ENCODE measurements at regions not wholly inside any gene's neighbourhood (a gene's known extent, or its start where the extent isn't known, plus 50 kb on each side); places are given as distances from the start of the nearest gene placed in this dataset.

GRCh38 chr2:150350500-150350899 is 137.0 kb downstream of the RND3 start:
- H3K4me3 ChIP-seq (ENCODE audit: low read length, poor library complexity, severe bottlenecking), result no peak overlapping the region
- H3K4me1 ChIP-seq (ENCODE audit: insufficient read depth, low read length, poor library complexity, severe bottlenecking), result no peaks in the 10 kb centered on the region
- no peaks in the 10 kb centered on the region for H3K9me2 ChIP-seq (replicated peaks; ENCODE audit: low read depth, low read length)
- no peaks in the 10 kb centered on the region for H3K79me2 ChIP-seq (ENCODE audit: insufficient read depth, low read length)
- H3K27me3 ChIP-seq (ENCODE audit: insufficient read depth, low read length, poor library complexity, severe bottlenecking), result no peaks in the 10 kb centered on the region
- no peaks in the 10 kb centered on the region for H3K9me3 ChIP-seq (ENCODE audit: insufficient read depth, low read depth, low read length)
- no peaks in the 10 kb centered on the region for H3K36me3 ChIP-seq (ENCODE audit: insufficient read depth, low read length)
- no peaks in the 10 kb centered on the region for H3F3A ChIP-seq (ENCODE audit: low read depth)
- no peaks in the 10 kb centered on the region for H4K20me1 ChIP-seq (ENCODE audit: insufficient read depth, low read length, poor library complexity, severe bottlenecking)
- TF ChIP-seq EZH2phosphoT487 (IDR thresholded peaks at IDR 0.05; ENCODE audit: borderline replicate concordance), result no peak
- TF ChIP-seq, protein P1, sequence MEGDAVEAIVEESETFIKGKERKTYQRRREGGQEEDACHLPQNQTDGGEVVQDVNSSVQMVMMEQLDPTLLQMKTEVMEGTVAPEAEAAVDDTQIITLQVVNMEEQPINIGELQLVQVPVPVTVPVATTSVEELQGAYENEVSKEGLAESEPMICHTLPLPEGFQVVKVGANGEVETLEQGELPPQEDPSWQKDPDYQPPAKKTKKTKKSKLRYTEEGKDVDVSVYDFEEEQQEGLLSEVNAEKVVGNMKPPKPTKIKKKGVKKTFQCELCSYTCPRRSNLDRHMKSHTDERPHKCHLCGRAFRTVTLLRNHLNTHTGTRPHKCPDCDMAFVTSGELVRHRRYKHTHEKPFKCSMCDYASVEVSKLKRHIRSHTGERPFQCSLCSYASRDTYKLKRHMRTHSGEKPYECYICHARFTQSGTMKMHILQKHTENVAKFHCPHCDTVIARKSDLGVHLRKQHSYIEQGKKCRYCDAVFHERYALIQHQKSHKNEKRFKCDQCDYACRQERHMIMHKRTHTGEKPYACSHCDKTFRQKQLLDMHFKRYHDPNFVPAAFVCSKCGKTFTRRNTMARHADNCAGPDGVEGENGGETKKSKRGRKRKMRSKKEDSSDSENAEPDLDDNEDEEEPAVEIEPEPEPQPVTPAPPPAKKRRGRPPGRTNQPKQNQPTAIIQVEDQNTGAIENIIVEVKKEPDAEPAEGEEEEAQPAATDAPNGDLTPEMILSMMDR (conservative IDR thresholded peaks at IDR 0.05; ENCODE audit: low read length), result no peak
- H3K4me2 ChIP-seq (ENCODE audit: low read depth, low read length, poor library complexity, severe bottlenecking), result no peak overlapping the region
- no peak overlapping the region for H3K9ac ChIP-seq (ENCODE audit: low read depth, low read length, poor library complexity, severe bottlenecking)
- no peak overlapping the region for H2AFZ ChIP-seq (ENCODE audit: low read length)

DNA sequence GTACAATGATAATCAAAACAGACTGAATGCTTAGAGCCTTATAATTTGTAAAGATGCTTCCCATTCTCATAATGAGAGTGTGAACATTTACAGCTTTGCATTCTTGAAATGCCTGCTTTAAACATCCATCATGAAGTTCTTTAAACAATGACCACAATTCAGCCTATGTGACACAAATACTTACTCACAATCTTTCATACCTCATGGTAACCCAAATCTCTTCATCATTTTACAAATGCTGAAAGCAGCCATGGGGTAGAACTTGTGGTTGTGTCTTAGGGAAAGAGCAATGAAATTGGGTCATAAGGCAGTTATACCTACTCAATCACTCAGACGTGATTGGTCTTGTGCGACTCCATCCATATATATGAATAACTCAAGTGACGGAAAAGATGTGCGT is 140.7 kb downstream of the RND3 start:
- no peaks in the 10 kb centered on the region for H3K79me2 ChIP-seq (ENCODE audit: insufficient read depth, low read length)
- no peaks in the 10 kb centered on the region for H3K27me3 ChIP-seq (ENCODE audit: insufficient read depth, low read length, poor library complexity, severe bottlenecking)
- no peaks in the 10 kb centered on the region for H3F3A ChIP-seq (ENCODE audit: low read depth)
- H2AFZ ChIP-seq (ENCODE audit: low read length), result no peak overlapping the region
- no peaks in the 10 kb centered on the region for H3K9me2 ChIP-seq (replicated peaks; ENCODE audit: low read depth, low read length)
- no peaks in the 10 kb centered on the region for H4K20me1 ChIP-seq (ENCODE audit: insufficient read depth, low read length, poor library complexity, severe bottlenecking)
- no peak overlapping the region for H3K9ac ChIP-seq (ENCODE audit: low read depth, low read length, poor library complexity, severe bottlenecking)
- TF ChIP-seq EZH2phosphoT487 (IDR thresholded peaks at IDR 0.05; ENCODE audit: borderline replicate concordance), result no peak
- TF ChIP-seq, protein P1 (conservative IDR thresholded peaks at IDR 0.05; ENCODE audit: low read length), result no peak
- H3K4me3 ChIP-seq (ENCODE audit: low read length, poor library complexity, severe bottlenecking), result no peak overlapping the region
- H3K9me3 ChIP-seq (ENCODE audit: insufficient read depth, low read depth, low read length), result no peaks in the 10 kb centered on the region
- H3K4me1 ChIP-seq (ENCODE audit: insufficient read depth, low read length, poor library complexity, severe bottlenecking), result no peaks in the 10 kb centered on the region
- H3K36me3 ChIP-seq (ENCODE audit: insufficient read depth, low read length), result no peaks in the 10 kb centered on the region
- no peak overlapping the region for H3K4me2 ChIP-seq (ENCODE audit: low read depth, low read length, poor library complexity, severe bottlenecking)

DNA sequence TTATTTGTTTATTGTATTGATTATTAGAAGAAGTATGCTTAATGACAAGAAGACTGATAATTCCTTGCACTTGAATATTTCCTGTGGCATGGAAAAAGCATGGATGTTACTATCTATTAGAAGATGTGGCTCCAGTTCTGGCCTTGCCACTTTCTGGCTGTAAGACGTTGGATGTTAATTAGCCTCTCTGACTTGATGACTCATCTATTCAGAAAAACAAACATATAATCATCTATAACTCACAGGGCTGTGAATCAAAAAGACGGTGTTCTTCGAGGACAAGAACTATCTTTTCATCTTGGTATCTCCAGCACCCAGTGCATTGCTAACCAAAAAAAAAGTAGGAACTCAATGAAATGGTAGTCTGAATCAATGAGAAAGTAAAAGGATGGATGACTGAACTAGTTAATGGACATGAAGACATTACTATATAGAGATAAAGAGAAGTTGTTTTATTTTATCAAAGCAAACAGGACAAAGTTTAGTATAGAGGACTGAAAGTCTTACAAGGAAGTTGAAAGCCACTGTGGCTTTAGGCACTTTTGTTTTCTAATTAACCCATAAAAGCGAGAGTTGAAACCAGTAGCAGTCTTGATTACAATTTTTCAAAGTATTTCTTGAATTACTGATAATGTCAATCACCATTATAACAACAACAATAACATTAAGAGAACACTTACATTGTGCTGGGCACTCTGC is 145.3 kb downstream of the RND3 start:
- no peaks in the 10 kb centered on the region for H3F3A ChIP-seq (ENCODE audit: low read depth)
- H3K4me2 ChIP-seq (ENCODE audit: low read depth, low read length, poor library complexity, severe bottlenecking), result no peak overlapping the region
- H3K4me3 ChIP-seq (ENCODE audit: low read length, poor library complexity, severe bottlenecking), result no peak overlapping the region
- H2AFZ ChIP-seq (ENCODE audit: low read length), result no peak overlapping the region
- TF ChIP-seq, protein P1 (conservative IDR thresholded peaks at IDR 0.05; ENCODE audit: low read length), result no peak
- TF ChIP-seq EZH2phosphoT487 (IDR thresholded peaks at IDR 0.05; ENCODE audit: borderline replicate concordance), result no peak
- H3K9me2 ChIP-seq (replicated peaks; ENCODE audit: low read depth, low read length), result no peaks in the 10 kb centered on the region
- no peaks in the 10 kb centered on the region for H3K36me3 ChIP-seq (ENCODE audit: insufficient read depth, low read length)
- H3K4me1 ChIP-seq (ENCODE audit: insufficient read depth, low read length, poor library complexity, severe bottlenecking), result no peaks in the 10 kb centered on the region
- H3K27me3 ChIP-seq (ENCODE audit: insufficient read depth, low read length, poor library complexity, severe bottlenecking), result no peaks in the 10 kb centered on the region
- H3K9ac ChIP-seq (ENCODE audit: low read depth, low read length, poor library complexity, severe bottlenecking), result no peak overlapping the region
- no peaks in the 10 kb centered on the region for H4K20me1 ChIP-seq (ENCODE audit: insufficient read depth, low read length, poor library complexity, severe bottlenecking)
- no peaks in the 10 kb centered on the region for H3K79me2 ChIP-seq (ENCODE audit: insufficient read depth, low read length)
- H3K9me3 ChIP-seq (ENCODE audit: insufficient read depth, low read depth, low read length), result no peaks in the 10 kb centered on the region

Data from Loucy (cell line).